ENCODE measurements at regions not wholly inside any gene's neighbourhood (a gene's known extent, or its start where the extent isn't known, plus 50 kb on each side); places are given as distances from the start of the nearest gene placed in this dataset.
"Not testable (repeated sequence)": the region's sequence is repeated elsewhere in the genome, so short reads cannot be mapped to it uniquely, and the experiment has no call there.

GRCh38 chrX:155819966-155820491 lies 61.1 kb upstream of the VAMP7 start:
- Mint-ChIP-seq H3K4me1 (ENCODE audit: low read depth) (no peaks in the 10 kb centered on the region), H3K27me3 (ENCODE audit: insufficient read depth) (peaks cover 6% of the 10 kb centered on the region), H3K27ac (no peak overlapping the region), H3K36me3 (ENCODE audit: low read depth) (no peaks in the 10 kb centered on the region), H3K4me3 (no peak overlapping the region), H3K9me3 (peaks cover 4% of the 10 kb centered on the region)
- intact Hi-C loops (cut with micrococcal nuclease), result loop anchor here (1.0 to 5.0 kb wide), 3 partner anchors 726 to 903 kb away; no protein-coding TSS in a partner anchor
- DNase-seq (ENCODE audit: low spot score), result peak; percentile 3

- no peak overlapping the region for H3K27ac Mint-ChIP-seq
- peaks cover 6% of the 10 kb centered on the region for H3K27me3 Mint-ChIP-seq (ENCODE audit: insufficient read depth)
- no peak overlapping the region for H3K4me3 Mint-ChIP-seq
- H3K36me3 Mint-ChIP-seq (ENCODE audit: low read depth), result no peaks in the 10 kb centered on the region
- DNase-seq (ENCODE audit: low spot score), result no peak
- no peaks in the 10 kb centered on the region for H3K4me1 Mint-ChIP-seq (ENCODE audit: low read depth)
- peaks cover 4% of the 10 kb centered on the region for H3K9me3 Mint-ChIP-seq
- intact Hi-C loops (cut with micrococcal nuclease), result no loop called here
These were observed 61.6 kb upstream of the VAMP7 start for GRCh38 chrX:155819525-155819924.

GRCh38 chrX:155814391-155814790 lies 66.8 kb upstream of the VAMP7 start:
- intact Hi-C loops (cut with micrococcal nuclease); H3K27me3 Mint-ChIP-seq (ENCODE audit: insufficient read depth); H3K27ac Mint-ChIP-seq; H3K36me3 Mint-ChIP-seq (ENCODE audit: low read depth); DNase-seq (ENCODE audit: low spot score); H3K4me1 Mint-ChIP-seq (ENCODE audit: low read depth); H3K4me3 Mint-ChIP-seq: not testable (repeated sequence)
- peaks cover 13% of the 10 kb centered on the region for H3K9me3 Mint-ChIP-seq

DNA sequence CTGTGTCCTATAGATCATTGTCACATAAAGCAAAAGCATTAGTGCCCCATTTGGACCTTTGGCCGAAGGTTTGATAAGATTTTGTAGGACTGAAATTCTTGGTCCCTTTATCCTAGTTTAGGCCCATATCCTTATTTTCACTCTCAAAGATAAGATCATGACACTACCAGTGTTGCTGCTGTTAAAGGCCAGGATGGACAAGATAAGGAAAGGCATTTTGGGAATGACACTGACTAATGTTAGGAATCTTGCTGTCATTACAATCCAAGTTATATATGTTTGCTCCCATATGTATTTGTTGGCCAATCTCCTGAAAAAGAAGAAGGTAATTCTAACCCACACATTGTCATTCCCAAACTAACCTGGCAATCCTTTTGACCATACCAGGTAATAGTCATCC lies 101.3 kb upstream of the VAMP7 start:
- H3K27me3 Mint-ChIP-seq (ENCODE audit: insufficient read depth), result no peaks in the 10 kb centered on the region
- intact Hi-C loops (cut with micrococcal nuclease), result no loop called here
- peaks cover 5% of the 10 kb centered on the region for H3K9me3 Mint-ChIP-seq
- H3K27ac Mint-ChIP-seq, result no peak overlapping the region
- H3K36me3 Mint-ChIP-seq (ENCODE audit: low read depth), result no peaks in the 10 kb centered on the region
- DNase-seq (ENCODE audit: low spot score), result no peak
- H3K4me3 Mint-ChIP-seq, result no peak overlapping the region
- H3K4me1 Mint-ChIP-seq (ENCODE audit: low read depth), result no peaks in the 10 kb centered on the region

GRCh38 chrX:155778844-155779553 lies 102.1 kb upstream of the VAMP7 start:
- intact Hi-C loops (cut with micrococcal nuclease), result no loop called here
- no peaks in the 10 kb centered on the region for H3K36me3 Mint-ChIP-seq (ENCODE audit: low read depth)
- H3K27me3 Mint-ChIP-seq (ENCODE audit: insufficient read depth), result no peaks in the 10 kb centered on the region
- H3K4me1 Mint-ChIP-seq (ENCODE audit: low read depth), result no peaks in the 10 kb centered on the region
- no peak overlapping the region for H3K27ac Mint-ChIP-seq
- no peak overlapping the region for H3K4me3 Mint-ChIP-seq
- peaks cover 8% of the 10 kb centered on the region for H3K9me3 Mint-ChIP-seq
- DNase-seq (ENCODE audit: low spot score), result no peak

GRCh38 chrX:155774387-155774786 lies 106.8 kb upstream of the VAMP7 start:
- Mint-ChIP-seq H3K36me3 (ENCODE audit: low read depth) (no peaks in the 10 kb centered on the region), H3K4me1 (ENCODE audit: low read depth) (no peaks in the 10 kb centered on the region), H3K27me3 (ENCODE audit: insufficient read depth) (peaks cover 2% of the 10 kb centered on the region), H3K4me3 (no peak overlapping the region), H3K9me3 (peaks cover 3% of the 10 kb centered on the region), H3K27ac (no peak overlapping the region)
- no peak for DNase-seq (ENCODE audit: low spot score)
- intact Hi-C loops (cut with micrococcal nuclease), result no loop called here

- no peaks in the 10 kb centered on the region for H3K4me1 Mint-ChIP-seq (ENCODE audit: low read depth)
- DNase-seq (ENCODE audit: low spot score), result no peak
- no peak overlapping the region for H3K27ac Mint-ChIP-seq
- intact Hi-C loops (cut with micrococcal nuclease), result no loop called here
- peak overlapping the region; percentile 77 for H3K4me3 Mint-ChIP-seq
- no peaks in the 10 kb centered on the region for H3K36me3 Mint-ChIP-seq (ENCODE audit: low read depth)
- H3K27me3 Mint-ChIP-seq (ENCODE audit: insufficient read depth), result peaks cover 2% of the 10 kb centered on the region
- H3K9me3 Mint-ChIP-seq, result peaks cover 5% of the 10 kb centered on the region
These were observed 113.0 kb upstream of the VAMP7 start for GRCh38 chrX:155767876-155768769.

DNA sequence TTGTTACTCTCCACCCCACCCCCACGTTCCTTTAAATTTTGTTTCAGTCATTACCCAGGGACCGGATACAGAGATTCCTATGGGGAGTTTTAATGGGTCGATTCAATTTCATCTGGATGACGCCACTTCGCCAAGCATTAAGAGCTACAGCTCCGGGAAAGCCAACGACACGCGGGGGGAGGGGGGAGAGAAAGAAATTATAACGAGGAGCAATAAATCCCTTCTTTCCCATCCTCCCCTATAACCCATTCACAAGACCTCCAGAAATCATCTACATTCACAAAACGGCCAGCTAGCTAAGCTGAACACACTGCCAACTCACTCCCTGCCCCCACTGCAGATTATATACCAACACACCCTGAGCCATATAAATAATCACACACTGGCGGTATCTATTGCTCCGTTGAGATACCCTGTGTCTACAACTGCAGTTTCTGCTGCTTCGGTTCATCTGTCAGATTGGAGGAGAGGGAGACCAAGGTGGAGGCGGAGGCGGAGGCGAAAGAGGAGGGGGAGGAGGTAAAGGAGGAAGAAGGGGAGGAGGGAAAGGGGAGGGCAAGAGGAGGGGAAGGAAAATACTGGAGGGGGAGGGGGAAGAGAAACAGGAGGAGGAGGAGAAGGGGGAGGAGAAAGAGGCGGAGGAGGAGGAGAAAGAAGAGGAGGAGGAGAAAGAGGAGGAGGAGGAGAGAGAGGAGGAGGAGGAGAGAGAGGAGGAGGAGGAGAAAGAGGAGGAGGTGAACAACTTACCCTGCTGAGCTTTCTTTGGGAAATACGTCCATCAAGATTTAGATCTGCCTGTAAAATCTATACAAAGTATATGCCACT lies 113.9 kb upstream of the VAMP7 start:
- peak overlapping the region; percentile 77 for H3K4me3 Mint-ChIP-seq
- peaks cover 9% of the 10 kb centered on the region for H3K9me3 Mint-ChIP-seq
- H3K27ac Mint-ChIP-seq, result no peak overlapping the region
- H3K36me3 Mint-ChIP-seq (ENCODE audit: low read depth), result no peaks in the 10 kb centered on the region
- peaks cover 2% of the 10 kb centered on the region for H3K27me3 Mint-ChIP-seq (ENCODE audit: insufficient read depth)
- no peaks in the 10 kb centered on the region for H3K4me1 Mint-ChIP-seq (ENCODE audit: low read depth)
- peak; percentile 8 for DNase-seq (ENCODE audit: low spot score)
- intact Hi-C loops (cut with micrococcal nuclease), result no loop called here

- no peak for DNase-seq (ENCODE audit: low spot score)
- no peak overlapping the region for H3K27ac Mint-ChIP-seq
- no peaks in the 10 kb centered on the region for H3K4me1 Mint-ChIP-seq (ENCODE audit: low read depth)
- peaks cover 2% of the 10 kb centered on the region for H3K27me3 Mint-ChIP-seq (ENCODE audit: insufficient read depth)
- no peaks in the 10 kb centered on the region for H3K36me3 Mint-ChIP-seq (ENCODE audit: low read depth)
- peaks cover 16% of the 10 kb centered on the region for H3K9me3 Mint-ChIP-seq
- H3K4me3 Mint-ChIP-seq, result no peak overlapping the region
- intact Hi-C loops (cut with micrococcal nuclease), result no loop called here
These were observed 114.8 kb upstream of the VAMP7 start for GRCh38 chrX:155766321-155766720.

DNA sequence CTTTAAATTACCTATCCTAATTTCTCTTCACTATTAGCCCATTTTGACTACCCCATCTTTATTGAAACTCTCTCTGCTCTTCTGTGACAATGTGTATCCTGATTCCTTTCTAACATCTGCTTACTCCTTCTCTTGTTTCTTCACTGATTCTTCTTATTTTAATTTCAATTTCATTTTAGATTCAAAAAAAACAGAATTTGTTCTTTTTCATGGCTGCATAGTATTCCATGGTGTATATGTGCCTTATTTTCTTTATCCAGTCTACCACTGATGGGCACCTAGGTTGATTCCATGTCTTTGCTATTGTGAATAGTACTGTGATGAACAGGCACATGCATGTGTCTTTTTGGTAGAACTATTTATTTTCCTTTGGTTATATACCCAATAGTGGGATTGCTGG lies 120.0 kb upstream of the VAMP7 start:
- H3K36me3 Mint-ChIP-seq (ENCODE audit: low read depth), result no peaks in the 10 kb centered on the region
- no peaks in the 10 kb centered on the region for H3K4me1 Mint-ChIP-seq (ENCODE audit: low read depth)
- intact Hi-C loops (cut with micrococcal nuclease), result no loop called here
- no peak for DNase-seq (ENCODE audit: low spot score)
- H3K27ac Mint-ChIP-seq, result no peak overlapping the region
- H3K9me3 Mint-ChIP-seq, result peaks cover 23% of the 10 kb centered on the region
- no peak overlapping the region for H3K4me3 Mint-ChIP-seq
- no peaks in the 10 kb centered on the region for H3K27me3 Mint-ChIP-seq (ENCODE audit: insufficient read depth)

- Mint-ChIP-seq H3K27ac (no peak overlapping the region), H3K36me3 (ENCODE audit: low read depth) (no peaks in the 10 kb centered on the region), H3K27me3 (ENCODE audit: insufficient read depth) (peaks cover 4% of the 10 kb centered on the region), H3K4me3 (no peak overlapping the region), H3K4me1 (ENCODE audit: low read depth) (no peaks in the 10 kb centered on the region), H3K9me3 (peaks cover 13% of the 10 kb centered on the region)
- intact Hi-C loops (cut with micrococcal nuclease), result no loop called here
- no peak for DNase-seq (ENCODE audit: low spot score)
These were observed 123.9 kb upstream of the VAMP7 start for GRCh38 chrX:155757046-155757759.

DNA sequence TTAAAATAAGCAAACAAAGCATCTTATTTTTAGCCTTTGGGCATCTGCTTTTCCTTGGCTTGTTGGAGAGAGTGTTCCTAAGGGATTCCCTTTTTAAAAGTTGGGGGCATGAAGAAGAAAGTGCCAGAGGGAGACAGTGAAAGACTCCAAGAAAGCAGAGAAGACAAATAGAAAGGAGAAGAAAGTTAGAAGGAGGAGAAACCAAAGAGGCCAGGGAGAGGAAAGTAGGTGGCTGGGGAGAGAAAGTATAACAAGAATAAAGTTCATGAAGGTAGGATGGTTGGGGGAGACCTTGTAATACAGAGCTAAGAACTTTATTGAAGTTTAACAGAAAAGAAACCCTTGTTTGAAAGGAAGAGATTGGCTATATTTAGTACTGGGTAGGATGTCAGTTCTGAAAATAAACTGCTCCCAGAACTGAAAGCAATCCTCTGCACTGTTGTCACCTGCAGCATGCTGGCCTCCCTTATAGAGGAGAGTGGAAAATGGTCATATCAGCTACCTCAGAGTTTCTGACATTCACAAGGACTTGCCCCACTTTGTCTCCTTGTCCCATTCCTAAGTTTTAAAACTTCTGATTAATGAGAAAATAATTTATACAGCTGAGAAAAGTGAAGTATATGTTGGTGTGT lies 125.3 kb upstream of the VAMP7 start:
- no peak overlapping the region for H3K27ac Mint-ChIP-seq
- H3K27me3 Mint-ChIP-seq (ENCODE audit: insufficient read depth), result peaks cover 4% of the 10 kb centered on the region
- no peaks in the 10 kb centered on the region for H3K36me3 Mint-ChIP-seq (ENCODE audit: low read depth)
- DNase-seq (ENCODE audit: low spot score), result no peak
- intact Hi-C loops (cut with micrococcal nuclease), result no loop called here
- no peaks in the 10 kb centered on the region for H3K4me1 Mint-ChIP-seq (ENCODE audit: low read depth)
- no peak overlapping the region for H3K4me3 Mint-ChIP-seq
- peaks cover 1% of the 10 kb centered on the region for H3K9me3 Mint-ChIP-seq
